Fibroblast of villous mesenchyme (primary cell): ENCODE measurements at regions not wholly inside any gene's neighbourhood (a gene's known extent, or its start where the extent isn't known, plus 50 kb on each side); places are given as distances from the start of the nearest gene placed in this dataset.

Source experiments
- DNase-seq: peaks from one replicate; pipeline ENCODE4 v3.0.0-alpha.2; 2010; ENCODE audit warnings: low read depth
- H3K4me3 ChIP-seq: 2 replicates; pipeline ENCODE4 v1.5.1; 2011; ENCODE audit warnings: low read depth, mild to moderate bottlenecking, low read length
- CTCF ChIP-seq: IDR thresholded peaks from 2 replicates; pipeline ENCODE4 v1.5.1; 2012; ENCODE audit warnings: low read depth, mild to moderate bottlenecking, low read length; ENCODE audit not compliant: insufficient read depth

GRCh38 chr9:4435197-4435596 lies 55.1 kb upstream of the SLC1A1 start:
- no peak overlapping the region for H3K4me3 ChIP-seq
- DNase-seq = peak; percentile 82
- TF ChIP-seq CTCF = no peak

GRCh38 chr9:4433379-4433778 lies 56.9 kb upstream of the SLC1A1 start:
- no peak overlapping the region for H3K4me3 ChIP-seq
- no peak for DNase-seq
- no peak for TF ChIP-seq CTCF

- no peak for TF ChIP-seq CTCF
- no peak for DNase-seq
- H3K4me3 ChIP-seq = no peak overlapping the region
Observed at GRCh38 chr9:4430432-4431261, 59.6 kb upstream of the SLC1A1 start.

GRCh38 chr9:4425319-4426045 lies 64.8 kb upstream of the SLC1A1 start:
- no peak for DNase-seq
- H3K4me3 ChIP-seq = no peak overlapping the region
- no peak for TF ChIP-seq CTCF

- H3K4me3 ChIP-seq = no peak overlapping the region
- TF ChIP-seq CTCF = no peak
- DNase-seq = no peak
Observed at GRCh38 chr9:4424891-4425290, 65.4 kb upstream of the SLC1A1 start.

- TF ChIP-seq CTCF = no peak
- H3K4me3 ChIP-seq = no peak overlapping the region
- DNase-seq = no peak
Observed at GRCh38 chr9:4424038-4424437, 66.2 kb upstream of the SLC1A1 start.
